ENCODE measurements at regions not wholly inside any gene's neighbourhood (a gene's known extent, or its start where the extent isn't known, plus 50 kb on each side); places are given as distances from the start of the nearest gene placed in this dataset.

DNA sequence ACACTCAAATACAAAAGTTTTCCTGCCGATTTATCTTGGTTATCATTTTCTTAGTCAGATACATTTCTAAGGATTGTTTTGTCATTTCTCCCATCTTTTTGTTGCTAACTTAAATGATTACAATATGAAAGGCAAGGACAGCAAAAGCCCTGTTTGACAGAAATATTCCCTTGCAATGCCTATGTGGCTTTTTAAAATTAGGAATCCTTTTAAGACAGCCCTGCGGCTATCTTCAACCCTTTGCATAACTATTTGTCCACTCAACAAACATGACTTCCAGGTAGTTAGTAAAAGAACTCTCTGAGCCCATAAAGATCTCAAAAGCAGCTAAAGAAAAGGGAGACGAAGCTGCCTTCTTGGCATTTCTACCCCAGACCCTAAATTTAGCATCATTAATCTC is 179.7 kb upstream of the CDH20 start:
- Histone ChIP-seq H3K4me1 (no peaks in the 10 kb centered on the region), H3K36me3 (no peaks in the 10 kb centered on the region), H3K27me3 (no peaks in the 10 kb centered on the region), H3K9me3 (no peaks in the 10 kb centered on the region), H3K27ac (no peak overlapping the region), H3K4me3 (no peak overlapping the region)
- no peak for DNase-seq (ENCODE audit: low spot score)
- TF ChIP-seq, protein P1, sequence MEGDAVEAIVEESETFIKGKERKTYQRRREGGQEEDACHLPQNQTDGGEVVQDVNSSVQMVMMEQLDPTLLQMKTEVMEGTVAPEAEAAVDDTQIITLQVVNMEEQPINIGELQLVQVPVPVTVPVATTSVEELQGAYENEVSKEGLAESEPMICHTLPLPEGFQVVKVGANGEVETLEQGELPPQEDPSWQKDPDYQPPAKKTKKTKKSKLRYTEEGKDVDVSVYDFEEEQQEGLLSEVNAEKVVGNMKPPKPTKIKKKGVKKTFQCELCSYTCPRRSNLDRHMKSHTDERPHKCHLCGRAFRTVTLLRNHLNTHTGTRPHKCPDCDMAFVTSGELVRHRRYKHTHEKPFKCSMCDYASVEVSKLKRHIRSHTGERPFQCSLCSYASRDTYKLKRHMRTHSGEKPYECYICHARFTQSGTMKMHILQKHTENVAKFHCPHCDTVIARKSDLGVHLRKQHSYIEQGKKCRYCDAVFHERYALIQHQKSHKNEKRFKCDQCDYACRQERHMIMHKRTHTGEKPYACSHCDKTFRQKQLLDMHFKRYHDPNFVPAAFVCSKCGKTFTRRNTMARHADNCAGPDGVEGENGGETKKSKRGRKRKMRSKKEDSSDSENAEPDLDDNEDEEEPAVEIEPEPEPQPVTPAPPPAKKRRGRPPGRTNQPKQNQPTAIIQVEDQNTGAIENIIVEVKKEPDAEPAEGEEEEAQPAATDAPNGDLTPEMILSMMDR (IDR thresholded peaks at IDR 0.05) = no peak

DNA sequence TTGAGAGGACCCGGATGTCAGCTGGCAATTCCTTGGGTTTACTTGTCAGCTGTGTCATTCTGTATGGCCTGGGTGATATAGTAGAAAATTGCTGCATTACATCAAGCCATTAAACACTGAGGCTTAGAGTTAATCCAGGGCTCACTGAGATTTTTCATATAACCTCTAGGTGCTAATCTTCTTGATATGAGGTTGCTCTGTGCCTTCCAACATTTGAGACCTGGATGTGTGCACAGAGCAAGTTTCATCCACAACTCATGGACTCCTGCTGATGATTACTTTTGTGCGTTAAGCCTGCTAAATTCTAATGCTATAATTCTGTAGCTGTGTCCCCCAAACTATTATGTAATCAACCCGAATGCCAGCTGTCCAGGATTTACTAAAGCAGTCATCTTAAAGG is 178.4 kb upstream of the CDH20 start:
- no peaks in the 10 kb centered on the region for H3K36me3 ChIP-seq
- H3K4me3 ChIP-seq = no peak overlapping the region
- DNase-seq (ENCODE audit: low spot score) = no peak
- TF ChIP-seq, protein P1 (IDR thresholded peaks at IDR 0.05) = no peak
- no peak overlapping the region for H3K27ac ChIP-seq
- H3K27me3 ChIP-seq = no peaks in the 10 kb centered on the region
- no peaks in the 10 kb centered on the region for H3K4me1 ChIP-seq
- no peaks in the 10 kb centered on the region for H3K9me3 ChIP-seq

DNA sequence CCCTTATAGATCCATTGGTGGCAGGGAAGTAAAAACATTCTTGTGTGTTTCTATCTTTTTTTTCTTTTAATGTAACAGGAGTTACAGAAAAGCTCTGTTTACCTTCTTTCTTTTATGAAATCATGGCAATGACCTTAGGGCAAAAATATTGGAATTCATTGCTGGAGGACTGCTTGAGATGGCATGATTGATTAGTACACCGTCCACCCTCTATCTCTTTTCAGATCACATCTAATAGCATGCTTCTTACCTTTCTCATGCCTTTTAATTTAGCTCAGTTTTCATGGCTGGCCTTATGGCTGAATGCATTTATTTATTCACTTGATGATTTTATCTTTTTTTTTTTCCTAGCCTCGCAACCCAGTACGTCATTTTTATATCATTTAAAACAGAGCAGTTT is 177.6 kb upstream of the CDH20 start:
- H3K27me3 ChIP-seq = no peaks in the 10 kb centered on the region
- no peaks in the 10 kb centered on the region for H3K9me3 ChIP-seq
- H3K36me3 ChIP-seq = no peaks in the 10 kb centered on the region
- no peak for DNase-seq (ENCODE audit: low spot score)
- no peaks in the 10 kb centered on the region for H3K4me1 ChIP-seq
- TF ChIP-seq, protein P1 (IDR thresholded peaks at IDR 0.05) = no peak
- H3K4me3 ChIP-seq = no peak overlapping the region
- no peak overlapping the region for H3K27ac ChIP-seq

DNA sequence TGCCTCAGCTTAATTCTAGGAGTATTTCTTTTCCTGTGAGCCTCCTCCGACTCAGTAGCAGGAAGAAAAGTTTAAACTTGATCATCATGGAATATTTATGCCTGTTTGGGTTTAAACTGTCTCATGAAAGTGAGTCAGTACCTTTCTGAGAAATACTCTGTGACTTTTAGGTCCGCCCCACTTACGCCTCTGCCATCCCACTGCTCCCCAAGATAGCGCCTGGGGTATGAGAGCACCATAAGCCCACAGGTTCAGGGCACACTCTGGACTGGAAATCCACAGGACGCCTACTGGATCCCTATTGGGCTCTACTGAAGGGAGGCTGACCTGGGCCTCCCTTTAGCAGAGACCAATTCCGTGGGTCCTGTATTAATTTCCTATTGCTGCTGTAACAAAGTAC is 175.8 kb upstream of the CDH20 start:
- DNase-seq (ENCODE audit: low spot score) = no peak
- no peaks in the 10 kb centered on the region for H3K36me3 ChIP-seq
- H3K27ac ChIP-seq = no peak overlapping the region
- H3K27me3 ChIP-seq = no peaks in the 10 kb centered on the region
- no peak overlapping the region for H3K4me3 ChIP-seq
- no peaks in the 10 kb centered on the region for H3K9me3 ChIP-seq
- H3K4me1 ChIP-seq = no peaks in the 10 kb centered on the region
- TF ChIP-seq, protein P1 (IDR thresholded peaks at IDR 0.05) = no peak

DNA sequence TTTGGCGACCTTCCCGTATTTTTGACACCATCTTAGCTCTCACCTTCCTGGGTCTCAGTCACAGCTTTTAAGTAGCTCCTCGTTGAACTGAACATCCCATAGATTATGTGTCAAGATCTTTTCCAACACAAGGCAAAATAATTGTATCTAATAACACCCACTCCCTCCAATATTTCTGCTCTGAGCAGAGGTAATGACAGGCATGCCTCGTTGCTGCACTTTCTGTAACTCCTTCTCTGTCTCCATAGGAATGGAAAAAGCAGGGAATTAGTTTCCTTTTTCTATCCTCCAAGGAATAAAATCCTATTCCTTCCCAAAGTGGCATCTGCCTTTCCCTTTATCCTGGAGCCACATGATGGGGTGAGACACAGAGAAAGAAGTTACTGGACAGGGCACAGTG is 174.0 kb upstream of the CDH20 start:
- H3K36me3 ChIP-seq = no peaks in the 10 kb centered on the region
- no peaks in the 10 kb centered on the region for H3K9me3 ChIP-seq
- no peak overlapping the region for H3K27ac ChIP-seq
- H3K4me1 ChIP-seq = no peaks in the 10 kb centered on the region
- no peak for DNase-seq (ENCODE audit: low spot score)
- H3K27me3 ChIP-seq = no peaks in the 10 kb centered on the region
- TF ChIP-seq, protein P1 (IDR thresholded peaks at IDR 0.05) = no peak
- no peak overlapping the region for H3K4me3 ChIP-seq

DNA sequence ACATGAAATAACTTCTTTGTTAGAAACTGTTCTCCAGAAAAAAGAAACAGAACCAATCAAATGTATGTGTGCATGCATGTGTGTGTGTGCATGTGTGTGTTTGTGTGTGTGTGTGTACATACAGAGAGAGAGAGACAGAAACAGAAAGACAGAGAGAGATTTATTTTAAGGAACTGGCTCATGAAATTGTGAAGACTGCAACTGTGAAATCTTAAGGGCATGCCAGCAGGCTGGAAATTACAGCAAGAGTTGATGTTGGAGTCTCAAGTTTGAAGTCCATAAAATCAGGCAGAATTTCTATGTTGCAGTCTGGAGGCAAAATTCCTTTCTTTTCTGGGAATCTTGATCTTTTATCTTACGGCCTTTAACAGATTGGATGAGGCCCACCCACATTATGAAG is 168.9 kb upstream of the CDH20 start:
- TF ChIP-seq, protein P1 (IDR thresholded peaks at IDR 0.05) = no peak
- Histone ChIP-seq H3K4me1 (no peaks in the 10 kb centered on the region), H3K27me3 (no peaks in the 10 kb centered on the region), H3K9me3 (no peaks in the 10 kb centered on the region), H3K27ac (no peak overlapping the region), H3K4me3 (no peak overlapping the region), H3K36me3 (no peaks in the 10 kb centered on the region)
- no peak for DNase-seq (ENCODE audit: low spot score)
